HG02588 (cell line): ENCODE measurements at regions not wholly inside any gene's neighbourhood (a gene's known extent, or its start where the extent isn't known, plus 50 kb on each side); places are given as distances from the start of the nearest gene placed in this dataset.
A peak's percentile ranks its signal among the peaks of the same experiment; 100 is the strongest.

Experiments
- ATAC-seq: cut with Tn5 transposase; IDR thresholded peaks from one replicate; pipeline ENCODE4 v1.9.1; 2021; ENCODE audit warnings: mild to moderate bottlenecking, moderate library complexity; ENCODE audit not compliant: unreplicated experiment

GRCh38 chr4:111813555-111814140 is 331.6 kb upstream of the FAM241A start:
- no peak for ATAC-seq

GRCh38 chr4:111814961-111815360 is 330.3 kb upstream of the FAM241A start:
- ATAC-seq = no peak

GRCh38 chr4:111821342-111821741 is 323.9 kb upstream of the FAM241A start:
- no peak for ATAC-seq

GRCh38 chr4:111836601-111837000 is 308.7 kb upstream of the FAM241A start:
- no peak for ATAC-seq

- ATAC-seq = no peak
These were observed 307.5 kb upstream of the FAM241A start for GRCh38 chr4:111837761-111838160.

- ATAC-seq = no peak
These were observed 306.8 kb upstream of the FAM241A start for GRCh38 chr4:111838406-111838930.

GRCh38 chr4:111839141-111839540 is 306.1 kb upstream of the FAM241A start:
- ATAC-seq = no peak

GRCh38 chr4:111842336-111842735 is 302.9 kb upstream of the FAM241A start:
- ATAC-seq = no peak

GRCh38 chr4:111847296-111848008 is 297.8 kb upstream of the FAM241A start:
- ATAC-seq = no peak

- ATAC-seq = no peak
These were observed 295.4 kb upstream of the FAM241A start for GRCh38 chr4:111849746-111850284.

- ATAC-seq = peak; percentile 51
These were observed 290.7 kb upstream of the FAM241A start for GRCh38 chr4:111854494-111855087.

- no peak for ATAC-seq
These were observed 289.9 kb upstream of the FAM241A start for GRCh38 chr4:111855308-111855707.

- no peak for ATAC-seq
These were observed 281.2 kb upstream of the FAM241A start for GRCh38 chr4:111864066-111864465.

GRCh38 chr4:111869339-111869738 is 275.9 kb upstream of the FAM241A start:
- no peak for ATAC-seq

- no peak for ATAC-seq
These were observed 273.5 kb upstream of the FAM241A start for GRCh38 chr4:111871802-111872201.

- no peak for ATAC-seq
These were observed 271.5 kb upstream of the FAM241A start for GRCh38 chr4:111873801-111874200.

- no peak for ATAC-seq
These were observed 265.7 kb upstream of the FAM241A start for GRCh38 chr4:111879539-111879938.

GRCh38 chr4:111880116-111880515 is 265.1 kb upstream of the FAM241A start:
- ATAC-seq = no peak

- ATAC-seq = no peak
These were observed 261.7 kb upstream of the FAM241A start for GRCh38 chr4:111883557-111883999.

- ATAC-seq = no peak
These were observed 254.8 kb upstream of the FAM241A start for GRCh38 chr4:111890412-111890811.

- ATAC-seq = peak; percentile 69
These were observed 239.7 kb upstream of the FAM241A start for GRCh38 chr4:111905511-111905910.

GRCh38 chr4:111919639-111920038 is 225.6 kb upstream of the FAM241A start:
- no peak for ATAC-seq
